Activated naive CD4-positive, alpha-beta T cell (primary cell): ENCODE measurements at regions not wholly inside any gene's neighbourhood (a gene's known extent, or its start where the extent isn't known, plus 50 kb on each side); places are given as distances from the start of the nearest gene placed in this dataset.
"Not testable (repeated sequence)": the region's sequence is repeated elsewhere in the genome, so short reads cannot be mapped to it uniquely, and the experiment has no call there.

ENCODE experiments used
- DNase-seq, 4 experiments: peaks; one replicate each; lab custom pipeline; 2025; lab: John Stamatoyannopoulos, UW

DNA sequence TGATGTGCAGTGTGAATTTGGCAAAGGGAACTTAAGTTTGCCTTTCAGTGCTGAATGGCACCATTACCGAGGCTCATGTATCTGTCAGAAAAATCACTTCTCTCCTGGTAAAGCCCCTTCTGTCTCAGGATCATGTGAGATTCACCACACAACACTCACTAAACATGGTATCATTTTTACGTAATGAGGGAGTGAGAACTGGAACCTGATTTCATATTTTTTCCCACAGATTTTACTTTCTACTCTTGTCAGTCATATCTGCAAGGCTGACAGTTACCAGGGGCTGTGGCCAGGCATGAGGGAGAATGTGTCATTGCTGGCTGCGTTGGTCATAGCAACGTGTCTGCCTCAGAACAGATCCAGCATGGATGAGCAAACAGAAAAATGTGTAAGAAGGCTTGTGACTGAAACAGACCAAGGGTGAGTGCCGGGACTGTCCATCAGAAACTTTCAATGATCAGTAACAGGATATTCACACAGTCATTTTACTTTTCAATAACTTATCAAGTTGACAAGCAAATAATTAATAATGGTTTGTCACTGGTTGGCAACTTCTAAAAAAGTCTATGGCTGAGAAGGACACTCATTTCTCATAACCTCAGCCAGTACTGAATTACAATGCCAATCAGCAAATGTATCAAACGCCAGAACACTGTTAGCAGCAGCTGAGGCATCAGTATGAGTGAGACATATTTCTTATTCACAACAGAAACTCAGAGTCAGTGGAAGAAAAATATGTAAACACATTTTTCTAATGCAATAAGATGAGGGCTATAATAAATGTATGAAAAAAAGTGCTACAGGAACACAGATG is 100.5 kb downstream of the CDC42EP3 start:
- no peak for DNase-seq

- no peak for DNase-seq
Measured at GRCh38 chr2:37571587-37572136, 99.8 kb downstream of the CDC42EP3 start.

DNA sequence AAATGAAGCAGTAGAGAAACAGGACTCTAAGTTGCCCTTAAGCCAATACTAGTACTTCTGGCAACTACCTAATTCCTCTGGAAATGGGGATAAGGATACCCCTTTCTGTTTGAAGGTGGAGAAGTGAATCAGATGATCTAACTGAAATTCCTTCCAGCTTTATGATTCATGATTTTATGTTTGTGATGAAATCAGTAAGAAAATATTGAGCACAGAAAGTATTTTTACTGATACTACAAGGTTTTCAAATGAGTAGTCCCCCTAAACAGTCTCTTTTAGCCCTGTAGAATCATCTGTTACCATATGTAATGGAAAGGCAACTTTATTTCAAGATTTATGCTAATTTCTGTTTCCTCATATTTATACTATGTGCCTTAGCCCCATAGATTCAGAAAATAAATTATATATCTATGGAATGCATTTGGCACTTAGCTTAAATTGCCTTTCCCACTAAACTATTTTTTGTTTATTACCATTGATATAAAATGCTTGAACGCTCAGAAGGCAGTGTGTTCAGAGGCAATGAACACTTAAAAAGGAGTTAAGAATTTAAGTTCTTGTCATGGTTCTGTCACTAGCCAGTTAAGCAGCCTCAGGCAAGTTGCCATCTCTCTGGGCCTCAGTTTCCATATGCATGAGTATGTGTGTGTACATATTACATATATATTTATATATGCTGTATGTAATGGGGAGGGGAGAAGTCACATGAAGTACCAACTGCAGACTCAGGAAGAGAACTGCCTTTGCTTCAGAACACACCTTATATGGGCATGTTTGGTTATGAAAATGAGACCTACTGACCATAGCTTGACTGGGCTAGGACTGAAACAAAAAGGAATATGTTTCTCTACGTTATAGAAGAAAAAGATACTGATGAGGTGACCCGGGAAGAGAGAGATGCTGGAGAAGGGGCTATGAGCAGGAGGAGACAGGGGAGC is 97.7 kb downstream of the CDC42EP3 start:
- no peak for DNase-seq

- no peak for DNase-seq
Measured at GRCh38 chr2:37575780-37576179, 95.7 kb downstream of the CDC42EP3 start.

DNA sequence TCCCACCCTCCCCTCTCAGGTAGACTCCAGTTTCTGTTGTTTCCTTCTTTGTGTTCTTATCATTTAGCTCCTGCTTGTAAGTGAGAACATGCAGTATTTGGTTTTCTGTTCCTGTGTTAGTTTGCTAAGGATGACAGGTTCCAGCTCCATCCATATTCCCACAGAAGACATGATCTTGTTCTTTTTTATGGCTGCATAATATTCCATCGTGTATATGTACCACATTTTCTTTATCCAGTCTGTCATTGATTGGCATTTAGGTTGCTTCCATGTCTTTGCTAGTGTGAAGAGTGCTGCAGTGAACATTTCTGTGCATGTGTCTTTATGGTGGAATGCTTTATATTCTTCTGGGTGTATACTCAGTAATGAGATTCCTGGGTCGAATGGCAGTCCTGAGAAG is 95.2 kb downstream of the CDC42EP3 start:
- not testable (repeated sequence) for DNase-seq

DNA sequence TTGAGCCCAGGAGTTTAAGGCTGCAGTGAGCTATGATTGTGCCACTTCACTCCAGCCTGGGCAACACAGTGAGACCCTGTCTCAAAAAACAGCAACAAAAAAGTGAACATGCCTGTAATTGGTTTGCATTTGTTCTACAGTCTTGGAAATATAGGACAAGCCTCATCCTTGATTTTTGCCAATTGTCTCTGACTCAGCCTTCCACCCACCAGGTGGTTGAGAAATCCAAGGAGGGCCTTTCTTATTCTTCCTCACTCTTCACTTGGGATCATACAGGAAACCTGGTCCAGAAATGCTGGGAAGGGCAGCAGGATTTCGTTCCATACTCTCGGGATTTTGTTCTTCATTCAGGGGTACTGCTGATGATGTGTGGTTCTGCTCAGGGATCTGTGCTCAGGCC is 94.6 kb downstream of the CDC42EP3 start:
- no peak for DNase-seq

- no peak for DNase-seq
Measured at GRCh38 chr2:37579192-37579713, 92.2 kb downstream of the CDC42EP3 start.

DNA sequence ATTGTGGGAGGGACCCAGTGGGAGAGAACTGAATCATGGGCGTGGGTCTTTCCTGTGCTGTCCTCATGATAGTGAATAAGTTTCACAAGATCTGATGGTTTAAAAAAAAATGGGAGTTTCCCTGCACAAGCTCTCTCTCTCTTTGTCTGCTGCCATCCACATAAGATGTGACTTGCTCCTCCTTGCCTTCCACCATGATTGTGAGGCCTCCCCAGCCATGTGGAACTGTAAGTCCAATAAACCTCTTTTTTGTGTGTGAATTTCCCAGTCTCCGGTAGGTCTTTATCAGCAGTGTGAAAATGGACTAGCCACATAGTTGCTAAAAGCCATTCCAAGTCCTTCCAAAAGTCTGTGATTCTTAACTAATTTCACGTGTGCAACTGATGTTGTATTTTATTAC is 91.5 kb downstream of the CDC42EP3 start:
- DNase-seq: not testable (repeated sequence)

DNA sequence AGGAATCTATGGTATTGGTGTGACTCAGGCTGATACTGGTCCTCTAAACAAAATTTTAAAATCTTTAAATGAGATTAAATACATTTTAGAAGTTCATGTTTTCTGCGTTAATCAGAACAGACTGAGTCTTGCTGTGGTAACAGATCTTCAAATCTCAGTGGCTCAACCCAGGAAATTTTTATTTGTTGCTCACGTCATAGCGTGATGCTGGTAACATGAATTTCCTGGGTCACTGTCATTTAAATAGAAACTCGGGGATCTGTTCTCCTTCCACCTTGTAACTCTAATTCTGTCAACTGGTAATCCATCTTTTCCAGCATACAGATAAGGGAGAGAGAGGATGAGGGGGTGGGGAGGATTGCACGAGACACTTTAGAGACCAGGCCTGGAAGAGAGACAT is 90.0 kb downstream of the CDC42EP3 start:
- no peak for DNase-seq

GRCh38 chr2:37582481-37583220 is 88.8 kb downstream of the CDC42EP3 start:
- no peak for DNase-seq

- DNase-seq: no peak
Measured at GRCh38 chr2:37583402-37583801, 88.0 kb downstream of the CDC42EP3 start.

DNA sequence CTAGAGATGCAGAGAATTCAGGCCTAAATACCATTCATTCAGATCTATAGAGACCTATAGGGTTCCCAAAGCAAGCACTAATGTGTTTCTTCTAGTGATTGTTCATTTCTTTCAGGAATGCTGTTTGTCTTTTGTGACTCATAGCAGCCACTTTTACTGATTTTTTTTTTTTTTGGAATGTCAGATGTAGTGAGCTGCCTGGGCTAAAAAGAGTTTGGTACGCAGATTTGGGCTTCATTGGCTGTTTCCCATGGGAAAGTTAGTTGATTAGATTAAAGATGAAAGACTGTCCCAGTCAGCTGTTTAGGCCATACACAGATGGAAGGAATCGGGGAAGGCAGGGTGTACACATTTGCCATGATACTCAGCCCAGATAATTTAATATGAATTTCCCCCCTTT is 87.6 kb downstream of the CDC42EP3 start:
- no peak for DNase-seq

GRCh38 chr2:37585295-37585908 is 86.0 kb downstream of the CDC42EP3 start:
- no peak for DNase-seq

- DNase-seq: peak in 2 of 4 experiments; percentile 8 to 51
Measured at GRCh38 chr2:37585982-37586621, 85.3 kb downstream of the CDC42EP3 start.

GRCh38 chr2:37586663-37587317 is 84.7 kb downstream of the CDC42EP3 start:
- no peak for DNase-seq

DNA sequence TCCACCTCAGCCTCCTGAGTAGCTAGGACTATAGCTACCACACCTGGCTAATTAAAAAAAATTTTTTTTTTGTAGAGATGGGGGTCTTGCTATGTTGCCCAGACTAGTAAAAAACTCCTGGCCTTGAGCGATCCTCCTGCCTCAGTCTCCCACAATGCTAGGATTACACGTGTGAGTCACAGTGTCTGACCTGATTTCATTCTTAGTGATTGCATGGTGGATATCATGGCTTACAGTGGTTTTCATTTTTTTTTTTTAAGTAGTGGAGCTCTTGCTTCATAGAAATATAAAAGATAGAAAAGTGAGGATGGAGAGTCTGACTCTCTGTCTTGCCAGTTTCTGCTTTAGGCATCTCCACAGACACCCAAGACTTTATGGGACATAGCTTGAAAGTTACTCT is 83.6 kb downstream of the CDC42EP3 start:
- no peak for DNase-seq

GRCh38 chr2:37588316-37588777 is 83.1 kb downstream of the CDC42EP3 start:
- DNase-seq: no peak

DNA sequence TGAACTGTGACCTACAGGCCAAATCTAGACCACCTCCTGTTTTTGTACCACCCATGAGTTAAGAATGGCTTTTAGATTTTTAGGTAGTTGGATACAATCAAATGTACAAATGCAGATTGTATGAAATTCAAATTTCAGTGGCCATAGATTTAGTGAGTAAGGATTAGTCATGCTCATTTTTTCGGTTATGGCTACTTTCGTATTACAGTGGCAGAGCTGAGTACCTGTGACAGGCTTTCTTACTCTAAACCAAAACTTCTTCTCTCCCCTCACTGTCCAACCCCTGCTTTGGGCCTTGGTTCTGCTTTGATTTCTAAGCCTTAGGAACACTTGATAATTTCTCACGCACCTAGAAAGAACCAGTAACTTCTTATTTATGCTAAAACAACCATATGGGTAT is 82.1 kb downstream of the CDC42EP3 start:
- no peak for DNase-seq

- no peak for DNase-seq
Measured at GRCh38 chr2:37590119-37590571, 81.3 kb downstream of the CDC42EP3 start.
